Osteoblast (primary cell): ENCODE measurements at regions not wholly inside any gene's neighbourhood (a gene's known extent, or its start where the extent isn't known, plus 50 kb on each side); places are given as distances from the start of the nearest gene placed in this dataset.

ENCODE experiments used
- DNase-seq: peaks from one replicate; pipeline ENCODE4 v3.0.0; 2011; ENCODE audit warnings: low spot score, mixed read lengths; ENCODE audit not compliant: insufficient read length; ENCODE audit errors: missing footprints
- H2AFZ ChIP-seq: 2 replicates; pipeline ENCODE4 v1.6.0; 2011; ENCODE audit warnings: mild to moderate bottlenecking, low read length
- H3K27ac ChIP-seq: 2 replicates; pipeline ENCODE4 v1.5.1; 2011; ENCODE audit warnings: mild to moderate bottlenecking, low read depth, low read length, moderate library complexity
- H3K27me3 ChIP-seq: 2 replicates; pipeline ENCODE4 v1.6.0; 2012; ENCODE audit warnings: mild to moderate bottlenecking, control low read depth, inconsistent platforms, low read length, moderate library complexity; ENCODE audit not compliant: insufficient read depth
- H3K36me3 ChIP-seq: 2 replicates; pipeline ENCODE4 v1.5.1; 2011; ENCODE audit warnings: mild to moderate bottlenecking, low read length, control low read depth, moderate library complexity; ENCODE audit not compliant: insufficient read depth
- H3K4me1 ChIP-seq: 2 replicates; pipeline ENCODE4 v1.5.1; 2011; ENCODE audit warnings: mild to moderate bottlenecking, low read length, control low read depth, moderate library complexity; ENCODE audit not compliant: insufficient read depth
- H3K4me2 ChIP-seq: 2 replicates; pipeline ENCODE4 v1.6.0; 2011; ENCODE audit warnings: mild to moderate bottlenecking, low read length; ENCODE audit not compliant: insufficient read depth
- H3K4me3 ChIP-seq: fragments of 200-600 bp; sonication (generic); 3 replicates; pipeline ENCODE4 v1.5.1; 2012; ENCODE audit warnings: mild to moderate bottlenecking, low read length, inconsistent platforms; ENCODE audit not compliant: insufficient read depth
- H3K79me2 ChIP-seq: 2 replicates; pipeline ENCODE4 v1.6.0; 2012; ENCODE audit warnings: mild to moderate bottlenecking, low read length, control low read depth, inconsistent platforms; ENCODE audit not compliant: insufficient read depth
- H3K9me3 ChIP-seq: 2 replicates; pipeline ENCODE4 v1.5.1; 2011; ENCODE audit warnings: low read depth, low read length, control low read depth
- H4K20me1 ChIP-seq: 2 replicates; pipeline ENCODE4 v1.6.0; 2012; ENCODE audit warnings: mild to moderate bottlenecking, low read length, control low read depth; ENCODE audit not compliant: insufficient read depth
- CTCF ChIP-seq: IDR thresholded peaks from 2 replicates; pipeline ENCODE4 v1.5.1; 2011; ENCODE audit warnings: mild to moderate bottlenecking, low read depth, low read length, moderate library complexity; ENCODE audit errors: extremely low read depth

GRCh38 chr3:143901105-143901504 is 52.8 kb upstream of the SLC9A9 start:
- peak; percentile 57 for DNase-seq
- H3K4me3 ChIP-seq = no peak overlapping the region
- no peaks in the 10 kb centered on the region for H4K20me1 ChIP-seq
- H3K27ac ChIP-seq = no peak overlapping the region
- H3K36me3 ChIP-seq = no peaks in the 10 kb centered on the region
- no peaks in the 10 kb centered on the region for H3K27me3 ChIP-seq
- H3K4me2 ChIP-seq = peak overlapping the region; percentile 29
- no peaks in the 10 kb centered on the region for H3K9me3 ChIP-seq
- no peaks in the 10 kb centered on the region for H3K79me2 ChIP-seq
- peaks cover 25% of the 10 kb centered on the region for H3K4me1 ChIP-seq
- H2AFZ ChIP-seq = no peak overlapping the region
- TF ChIP-seq CTCF = no peak

GRCh38 chr3:143902210-143902609 is 53.9 kb upstream of the SLC9A9 start:
- Histone ChIP-seq H3K4me1 (peaks cover 25% of the 10 kb centered on the region), H2AFZ (no peak overlapping the region), H3K9me3 (no peaks in the 10 kb centered on the region), H4K20me1 (no peaks in the 10 kb centered on the region), H3K27me3 (no peaks in the 10 kb centered on the region), H3K4me2 (no peak overlapping the region), H3K4me3 (no peak overlapping the region), H3K36me3 (no peaks in the 10 kb centered on the region), H3K79me2 (no peaks in the 10 kb centered on the region), H3K27ac (no peak overlapping the region)
- no peak for TF ChIP-seq CTCF
- no peak for DNase-seq

- DNase-seq = no peak
- Histone ChIP-seq H3K27ac (no peak overlapping the region), H4K20me1 (no peaks in the 10 kb centered on the region), H3K4me2 (no peak overlapping the region), H3K79me2 (no peaks in the 10 kb centered on the region), H3K36me3 (no peaks in the 10 kb centered on the region), H3K4me3 (no peak overlapping the region), H3K27me3 (no peaks in the 10 kb centered on the region), H3K9me3 (no peaks in the 10 kb centered on the region), H3K4me1 (no peaks in the 10 kb centered on the region), H2AFZ (no peak overlapping the region)
- no peak for TF ChIP-seq CTCF
Observed at GRCh38 chr3:143910756-143911155, 60.9 kb upstream of the DIPK2A start.

- H3K4me2 ChIP-seq = no peak overlapping the region
Observed at GRCh38 chr3:143914257-143914656, 57.4 kb upstream of the DIPK2A start.

More at GRCh38 chr3:143914257-143914656, 57.4 kb upstream of the DIPK2A start:
- no peak overlapping the region for H3K4me3 ChIP-seq
- no peak for TF ChIP-seq CTCF
- H3K27me3 ChIP-seq = no peaks in the 10 kb centered on the region
- DNase-seq = no peak
- no peak overlapping the region for H3K27ac ChIP-seq
- no peak overlapping the region for H2AFZ ChIP-seq
- H3K36me3 ChIP-seq = no peaks in the 10 kb centered on the region
- H3K9me3 ChIP-seq = no peaks in the 10 kb centered on the region
- H4K20me1 ChIP-seq = no peaks in the 10 kb centered on the region
- H3K4me1 ChIP-seq = no peaks in the 10 kb centered on the region
- no peaks in the 10 kb centered on the region for H3K79me2 ChIP-seq
